Fibroblast of skin of abdomen (primary cell): ENCODE measurements at regions not wholly inside any gene's neighbourhood (a gene's known extent, or its start where the extent isn't known, plus 50 kb on each side); places are given as distances from the start of the nearest gene placed in this dataset.
A peak's percentile ranks its signal among the peaks of the same experiment; 100 is the strongest.
"Not testable (repeated sequence)": the region's sequence is repeated elsewhere in the genome, so short reads cannot be mapped to it uniquely, and the experiment has no call there.

Source experiments
- DNase-seq: peaks from one replicate; pipeline ENCODE4 v3.0.0-alpha.2; 2013

DNA sequence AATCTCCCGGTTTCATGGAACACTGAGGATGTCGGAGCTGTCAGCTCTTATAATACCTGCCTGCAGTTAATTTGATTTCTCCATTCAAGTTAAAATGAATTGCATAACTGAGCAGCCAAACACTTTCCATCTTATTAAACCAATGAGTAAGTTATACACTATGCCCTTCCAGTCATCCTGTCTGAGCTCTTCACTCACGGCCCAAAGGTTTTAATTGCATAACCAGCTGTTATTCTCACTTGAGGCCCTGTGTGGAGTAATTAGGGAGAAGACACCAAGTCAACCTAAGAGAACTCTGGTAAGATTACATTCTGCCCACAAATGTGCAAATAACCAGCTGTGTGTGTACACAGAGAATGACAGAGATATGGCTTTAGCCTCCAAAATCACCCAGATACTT is 303.5 kb downstream of the TBC1D4 start:
- DNase-seq = no peak

DNA sequence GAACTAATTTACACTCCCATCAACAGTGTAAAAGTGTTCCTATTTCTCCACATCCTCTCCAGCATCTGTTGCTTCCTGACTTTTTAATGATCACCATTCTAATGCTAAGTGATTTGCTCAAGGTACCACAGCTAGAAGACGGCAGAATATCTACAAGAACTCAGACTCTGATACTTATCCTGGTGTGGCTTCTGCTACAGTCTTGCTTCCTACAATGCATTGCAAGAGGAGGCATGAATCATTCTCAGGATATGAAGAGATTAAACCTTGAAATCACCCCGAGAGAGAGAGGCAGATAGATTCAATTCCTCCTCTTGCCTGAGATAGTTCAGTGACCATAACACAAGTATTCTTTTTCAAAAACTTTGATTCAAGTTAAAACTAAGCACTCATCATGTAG is 306.4 kb downstream of the TBC1D4 start:
- DNase-seq = peak; percentile 25

DNA sequence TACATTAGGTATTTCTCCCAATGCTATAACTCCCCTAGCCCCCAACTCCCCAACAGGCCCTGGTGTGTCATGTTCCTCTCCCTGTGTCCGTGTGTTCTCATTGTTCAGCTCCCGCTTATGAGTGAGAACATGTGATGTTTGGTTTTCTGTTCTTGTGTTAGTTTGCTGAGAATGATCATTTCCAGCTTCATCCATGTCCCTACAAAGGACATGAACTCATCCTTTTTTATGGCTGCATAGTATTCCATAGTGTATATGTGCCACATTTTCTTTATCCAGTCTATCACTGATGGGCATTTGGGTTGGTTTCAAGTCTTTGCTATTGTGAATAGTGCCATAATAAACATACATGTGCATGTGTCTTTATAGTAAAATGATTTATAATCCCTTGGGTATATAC is 306.9 kb downstream of the TBC1D4 start:
- DNase-seq = not testable (repeated sequence)

DNA sequence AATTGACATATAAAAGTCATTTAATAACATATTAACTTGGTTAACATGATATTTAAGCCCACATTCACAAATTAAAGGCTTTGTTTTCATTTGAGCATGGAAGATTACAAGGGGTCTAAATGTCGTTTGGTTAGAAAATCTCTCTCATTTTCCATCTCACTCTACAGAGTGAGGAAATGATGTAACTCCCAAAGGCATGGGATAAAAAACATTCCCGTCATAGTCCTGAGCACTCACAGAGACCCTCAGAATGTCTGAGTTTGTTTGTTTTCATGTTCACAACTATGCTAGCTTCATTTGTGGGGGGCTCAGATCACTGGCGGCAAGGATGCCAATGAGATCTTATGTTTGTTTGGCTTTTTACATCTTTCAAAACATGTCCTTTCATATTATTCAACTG is 307.5 kb downstream of the TBC1D4 start:
- DNase-seq = no peak

DNA sequence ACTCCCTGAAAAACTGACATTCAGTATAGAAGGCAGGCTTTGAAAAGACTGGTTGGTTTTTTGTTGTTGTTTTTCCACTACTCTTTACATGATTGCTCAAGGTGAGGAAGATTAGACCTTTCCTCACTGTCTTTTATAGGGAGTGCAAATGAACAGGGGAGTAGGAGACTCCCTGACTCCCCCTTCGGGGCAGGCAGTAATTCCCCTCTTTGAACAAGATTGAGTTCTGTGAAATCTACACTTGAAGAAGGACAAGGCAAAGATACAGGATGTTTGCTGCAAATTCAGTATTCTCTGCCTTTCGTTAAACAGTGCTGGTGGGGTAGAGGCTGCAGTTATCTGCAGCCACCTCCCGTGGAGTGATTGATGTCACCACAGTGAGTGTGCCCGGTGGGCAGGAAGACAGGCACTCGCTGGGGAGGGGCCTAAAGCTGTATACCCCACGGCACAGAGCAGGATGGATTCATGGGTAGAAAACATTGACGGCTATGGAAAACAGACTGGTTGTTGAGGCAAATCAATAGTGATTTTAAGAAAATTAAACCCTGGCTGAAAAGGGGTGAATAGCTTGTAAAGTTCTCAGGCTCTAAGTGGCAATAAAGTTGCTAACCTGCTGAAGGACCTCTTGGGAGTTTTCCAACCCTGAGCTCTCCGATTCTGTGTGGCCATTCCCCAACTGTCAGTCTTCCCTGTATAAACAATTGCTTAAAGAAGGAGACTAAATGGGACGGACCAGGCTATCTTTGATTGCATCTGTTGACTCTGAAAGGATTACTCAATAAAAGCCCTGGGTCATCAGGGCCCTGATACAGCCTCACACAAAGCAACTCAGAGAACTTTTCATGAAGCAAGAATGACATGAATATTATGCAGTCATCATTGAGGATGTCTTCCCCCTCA is 308.3 kb downstream of the TBC1D4 start:
- peak; percentile 5 for DNase-seq

DNA sequence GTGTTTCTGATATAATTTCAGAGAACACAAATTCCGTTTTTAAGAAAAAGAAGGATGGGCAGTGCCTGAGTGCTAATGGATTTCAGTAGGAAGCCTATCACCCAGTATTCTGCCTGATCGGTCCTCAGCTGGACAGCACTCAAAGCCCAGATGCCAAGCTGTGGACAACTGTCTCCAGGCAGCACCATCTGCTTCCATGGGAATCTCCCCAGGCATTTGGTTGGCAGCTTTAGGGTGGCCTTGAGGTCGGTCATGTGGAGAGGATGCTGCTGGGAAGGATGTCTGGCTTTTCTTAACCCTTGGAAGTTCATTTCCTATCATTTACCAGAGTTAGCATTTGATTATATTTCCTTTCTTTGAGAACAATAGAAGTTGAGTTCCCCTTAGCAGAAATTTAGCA is 311.7 kb downstream of the TBC1D4 start:
- DNase-seq = no peak

DNA sequence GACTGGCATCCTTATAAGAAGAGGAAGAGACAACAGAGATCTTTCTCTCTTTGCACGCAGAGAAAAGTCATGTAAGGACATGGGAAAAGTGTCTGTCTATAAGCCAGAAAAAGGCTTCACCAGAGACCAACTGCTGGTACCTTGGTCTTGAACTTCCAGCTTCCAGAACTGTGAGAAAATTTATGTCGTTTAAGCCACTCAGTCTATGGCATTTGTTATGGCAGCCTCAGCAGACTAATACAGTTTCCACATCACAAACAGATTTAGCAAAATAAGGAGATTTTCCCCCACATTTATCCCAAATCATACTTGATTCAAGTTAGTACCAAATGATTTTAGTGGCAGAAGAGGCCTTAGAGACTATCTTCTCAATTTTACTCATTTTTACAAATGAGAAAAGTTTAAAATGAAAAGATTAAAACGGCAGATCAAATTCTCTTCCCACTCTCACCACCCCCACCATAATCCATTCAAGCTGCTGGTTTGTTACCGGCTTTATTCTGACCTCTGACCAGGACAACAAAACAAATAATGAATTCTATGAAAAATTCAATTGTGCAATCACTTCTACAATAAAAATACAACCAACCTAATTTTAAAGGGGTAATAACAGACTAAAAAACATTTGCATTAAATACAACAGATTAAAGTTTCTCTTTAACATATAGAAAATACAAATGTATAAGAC is 316.3 kb downstream of the TBC1D4 start:
- DNase-seq = no peak

DNA sequence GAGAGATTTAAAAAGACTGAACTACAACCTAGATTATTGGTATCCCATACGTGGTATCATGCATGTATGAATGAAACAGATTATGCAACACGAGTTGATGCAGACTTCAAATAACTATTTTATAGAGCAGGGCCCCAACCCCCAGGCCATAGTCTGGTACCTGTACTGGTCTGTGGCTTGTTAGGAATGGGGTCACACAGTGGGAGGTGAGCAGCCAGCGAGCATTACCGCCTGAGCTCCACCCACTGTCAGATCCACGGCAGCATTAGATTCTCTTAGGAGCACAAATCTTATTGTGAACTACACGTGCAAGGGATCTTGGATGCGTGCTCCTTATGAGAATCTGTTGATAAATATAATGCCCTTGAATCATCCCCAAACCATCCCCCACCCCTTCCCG is 320.2 kb downstream of the TBC1D4 start:
- no peak for DNase-seq

DNA sequence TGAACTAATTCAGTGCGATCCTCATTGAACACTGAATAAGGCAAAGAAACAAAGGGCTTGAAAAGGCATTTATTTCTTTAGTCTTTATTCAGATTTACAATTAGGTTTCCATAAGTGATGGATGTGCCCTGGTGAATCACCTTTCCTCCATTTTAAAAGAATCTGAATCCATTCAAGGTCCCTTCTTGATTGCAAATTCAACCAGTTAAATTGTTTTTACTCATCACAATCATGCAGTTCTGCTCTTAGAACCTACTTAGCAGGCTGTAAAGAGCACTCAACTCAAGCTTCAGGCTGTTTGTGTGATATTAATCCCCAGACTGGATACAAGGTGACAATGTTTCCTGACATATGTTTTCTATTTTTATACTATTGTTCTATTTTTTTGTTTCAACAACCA is 321.0 kb downstream of the TBC1D4 start:
- no peak for DNase-seq

DNA sequence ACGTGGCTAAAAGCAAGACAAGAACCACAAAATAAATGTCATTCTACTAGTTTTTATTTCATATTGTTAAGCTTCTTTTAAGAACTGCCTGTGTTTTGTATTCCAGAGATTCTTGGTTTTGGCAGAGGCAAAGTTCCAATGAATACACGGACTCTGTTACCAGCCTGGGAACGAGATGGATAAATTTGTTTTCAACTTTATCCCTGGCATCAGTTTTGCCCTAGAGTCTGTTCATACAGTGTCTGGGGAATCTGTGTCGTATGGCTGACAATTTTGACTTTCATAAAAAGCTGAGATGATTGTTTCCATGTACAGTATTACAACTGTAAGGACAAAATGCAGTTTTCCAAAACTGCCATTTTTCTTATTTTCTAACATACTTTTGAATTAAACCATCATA is 327.6 kb downstream of the TBC1D4 start:
- DNase-seq = no peak

DNA sequence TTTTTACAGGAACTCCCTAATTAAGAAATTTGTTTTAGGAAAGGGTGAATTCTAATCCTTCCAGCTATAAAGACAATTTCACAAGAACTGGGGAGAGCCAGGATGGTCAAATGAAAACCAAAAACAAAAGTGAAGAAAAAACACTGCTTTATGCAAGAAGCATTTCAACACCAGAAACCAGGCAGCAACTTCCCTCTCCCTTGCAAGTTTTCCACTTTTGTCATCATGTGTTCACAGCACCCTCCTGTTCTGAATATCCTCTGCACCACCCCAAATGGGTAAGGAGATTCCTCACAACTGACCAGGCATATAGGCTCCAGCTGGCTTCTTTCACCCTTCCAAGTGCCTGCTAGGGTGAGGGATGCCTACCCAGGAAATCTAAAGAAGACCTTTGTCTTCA is 328.1 kb downstream of the TBC1D4 start:
- DNase-seq = peak; percentile 31

DNA sequence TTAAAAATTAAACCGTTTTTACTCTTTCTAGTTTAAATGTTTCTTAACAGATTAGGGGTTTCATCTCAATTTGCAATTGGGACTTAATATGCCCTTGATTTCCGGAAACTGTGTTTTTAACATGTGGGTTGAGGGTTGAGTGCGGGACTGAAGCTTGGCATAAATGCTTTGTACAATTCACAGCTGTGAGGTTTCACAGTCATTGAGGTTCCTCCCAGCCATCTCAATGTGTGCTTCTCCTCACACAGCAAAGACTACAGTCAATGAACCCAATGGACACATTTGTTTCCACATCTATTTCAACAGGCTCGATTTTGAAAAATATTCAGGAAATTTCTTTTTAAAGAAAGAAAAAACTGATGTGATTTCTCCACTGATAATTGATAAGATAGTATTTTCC is 328.6 kb downstream of the TBC1D4 start:
- no peak for DNase-seq

DNA sequence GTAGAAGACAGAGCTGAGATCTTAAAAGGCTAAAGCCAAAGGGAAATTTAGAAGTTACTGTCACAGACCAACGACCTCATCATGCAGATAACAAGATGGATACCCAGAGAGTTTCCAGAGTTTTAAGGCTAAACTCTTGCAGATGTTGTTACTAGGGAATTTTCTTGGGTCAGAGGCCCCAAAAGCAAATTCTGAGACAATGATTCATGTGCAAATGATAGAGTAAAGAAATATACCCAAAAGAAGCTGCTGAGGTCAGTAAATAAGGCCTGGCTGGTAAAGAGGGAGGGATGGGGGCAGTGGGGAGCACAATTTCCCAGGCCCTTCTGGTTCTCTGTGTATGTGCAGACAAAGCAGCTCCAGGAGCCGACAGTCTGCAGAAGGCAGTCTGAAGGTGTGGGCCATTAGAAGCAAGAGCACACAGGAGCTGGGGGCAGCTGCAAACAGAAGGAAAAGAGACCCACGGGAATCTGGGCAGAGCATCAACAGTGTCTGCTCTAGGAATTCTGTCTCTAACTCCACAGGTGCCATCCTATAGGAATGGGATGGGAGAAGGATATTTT is 330.8 kb downstream of the TBC1D4 start:
- DNase-seq = peak; percentile 38

DNA sequence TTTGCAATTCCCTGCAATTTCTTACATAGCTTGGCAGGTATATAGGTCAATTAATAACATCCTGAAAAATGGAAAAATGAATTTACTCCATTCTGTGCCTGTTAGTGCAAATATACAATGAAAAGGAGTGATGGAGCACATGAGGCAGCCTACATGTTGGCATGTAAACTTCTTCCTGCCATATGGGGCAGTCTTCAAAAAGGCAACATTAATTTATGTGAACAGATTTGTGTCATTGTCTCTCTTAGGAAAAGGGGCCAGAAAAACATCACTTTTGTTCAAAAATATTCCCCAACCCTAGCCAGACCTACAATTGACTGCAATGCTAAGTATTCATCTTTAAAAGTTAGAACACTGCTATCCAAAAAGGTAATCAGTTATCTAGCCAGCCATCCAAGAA is 332.2 kb downstream of the TBC1D4 start:
- DNase-seq = no peak

DNA sequence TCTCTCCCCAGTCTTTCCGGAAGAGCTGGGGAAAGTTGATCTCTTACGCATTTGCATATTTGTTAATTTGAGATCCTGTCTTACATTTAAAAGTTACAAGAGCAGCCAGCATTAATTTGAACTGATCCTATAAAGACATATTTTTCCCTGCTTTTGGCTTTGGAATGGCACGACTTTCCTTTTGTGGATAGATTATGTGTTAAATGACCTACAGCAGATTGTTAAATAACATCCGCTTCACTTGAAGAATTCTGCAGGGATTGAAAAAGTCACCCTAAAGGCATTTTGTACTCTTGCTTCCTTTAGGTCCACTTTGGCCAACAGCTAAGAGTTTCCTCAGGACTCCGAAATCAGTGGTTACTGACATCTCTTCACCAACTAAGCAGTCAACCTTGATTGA is 334.0 kb downstream of the TBC1D4 start:
- peak; percentile 22 for DNase-seq

DNA sequence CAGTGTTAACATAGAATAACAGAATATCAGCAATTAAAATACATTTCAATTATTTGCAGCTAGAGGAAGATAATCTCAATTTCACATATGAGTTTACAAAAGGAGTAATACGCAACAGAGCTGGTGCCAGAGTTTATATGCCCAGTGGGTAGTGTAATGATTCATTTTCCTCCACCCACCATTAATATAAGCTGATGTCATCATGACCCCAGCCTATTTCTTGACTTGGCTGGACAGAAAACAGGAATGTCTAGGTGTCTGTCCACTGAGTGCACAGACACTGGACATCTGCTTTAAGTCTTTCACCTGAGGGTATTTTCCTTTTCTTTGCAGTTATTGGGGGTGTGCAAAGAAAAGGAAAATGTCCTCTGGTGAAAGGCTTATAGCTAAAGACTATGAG is 335.5 kb downstream of the TBC1D4 start:
- DNase-seq = no peak

DNA sequence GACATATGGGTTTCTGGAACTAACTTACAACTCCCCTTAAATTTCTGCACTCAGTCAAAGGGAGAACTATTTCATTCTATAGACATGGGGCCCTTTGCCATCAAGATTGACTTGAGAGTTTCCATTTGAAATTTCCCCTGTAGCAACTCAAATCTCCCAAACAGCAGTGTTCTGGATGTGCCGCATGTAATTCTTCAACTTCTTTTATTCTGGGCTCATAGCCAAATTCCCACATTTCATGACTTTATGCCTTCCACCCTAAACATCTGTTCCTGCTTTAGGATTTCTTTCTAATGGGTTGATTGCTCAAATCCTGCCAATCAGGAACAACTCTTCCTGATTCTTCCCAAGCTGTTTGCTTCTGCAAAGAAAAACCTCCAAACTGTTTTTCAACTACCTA is 336.0 kb downstream of the TBC1D4 start:
- peak; percentile 31 for DNase-seq

DNA sequence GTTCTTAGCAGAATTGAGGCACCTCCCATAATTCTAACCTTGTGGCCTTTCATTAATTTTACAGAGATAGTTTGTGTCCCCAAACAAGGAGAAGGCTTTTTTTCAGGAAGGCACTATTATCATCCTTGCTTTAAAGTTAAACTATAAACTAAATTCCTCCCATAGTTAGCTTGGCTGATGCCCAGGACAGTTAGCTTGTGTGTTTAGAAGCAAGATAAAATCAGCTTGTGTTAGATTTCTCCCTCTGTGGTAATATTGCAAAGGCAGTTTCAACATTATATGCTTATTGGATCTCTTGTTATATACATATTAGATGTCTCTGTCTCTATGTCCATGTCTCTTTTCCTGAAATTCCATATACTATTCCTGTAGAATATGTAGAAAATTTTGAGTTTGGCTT is 342.7 kb downstream of the TBC1D4 start:
- DNase-seq = peak; percentile 59

DNA sequence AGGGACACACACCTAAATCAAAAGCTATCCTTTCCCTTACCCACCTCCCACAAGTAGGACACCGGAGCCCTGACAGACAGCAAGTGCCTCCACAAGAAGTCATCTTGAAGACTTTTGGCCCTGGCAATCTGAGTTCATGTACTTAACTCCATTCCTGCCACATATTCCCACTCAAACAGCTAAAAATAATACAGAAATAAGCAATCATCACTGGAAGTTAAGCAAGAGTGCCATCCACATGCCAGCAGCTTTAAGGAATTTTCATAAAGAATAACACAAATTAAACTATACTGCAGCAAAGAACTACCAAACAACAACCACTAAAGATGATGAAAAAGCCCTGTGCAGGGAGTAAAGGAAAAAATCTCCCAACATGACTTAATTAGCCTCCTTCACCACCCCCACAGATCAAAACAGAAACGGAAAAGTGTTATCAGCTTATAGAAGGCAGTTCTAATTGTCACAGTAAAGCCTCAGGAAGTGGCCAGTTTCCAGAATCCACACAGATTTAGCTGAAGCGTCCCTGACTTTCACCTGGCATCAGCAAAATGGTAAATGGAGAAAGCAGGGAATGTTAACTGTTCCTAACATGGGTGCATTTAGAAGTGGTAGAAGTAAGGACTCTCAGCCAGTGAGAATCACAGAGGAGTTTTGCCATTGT is 343.9 kb downstream of the TBC1D4 start:
- no peak for DNase-seq

DNA sequence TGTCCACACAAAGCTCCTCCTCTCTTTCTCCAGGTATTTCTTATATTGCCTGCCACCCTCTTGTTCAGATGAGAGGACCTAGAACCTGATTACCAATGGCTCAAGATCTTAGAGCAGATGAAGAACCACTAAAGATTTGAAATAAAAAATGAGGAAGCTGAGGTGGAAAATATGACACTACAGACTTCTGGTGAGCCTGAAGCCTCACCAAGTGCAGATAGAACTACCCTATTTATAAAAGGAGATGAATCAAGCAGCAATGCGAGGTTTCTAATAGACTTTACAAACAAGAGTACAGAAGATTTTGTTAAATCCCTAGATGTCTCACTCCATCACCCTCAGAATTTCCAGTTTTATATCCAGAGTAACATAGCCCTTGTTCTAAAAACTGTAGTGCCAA is 345.8 kb downstream of the TBC1D4 start:
- no peak for DNase-seq

DNA sequence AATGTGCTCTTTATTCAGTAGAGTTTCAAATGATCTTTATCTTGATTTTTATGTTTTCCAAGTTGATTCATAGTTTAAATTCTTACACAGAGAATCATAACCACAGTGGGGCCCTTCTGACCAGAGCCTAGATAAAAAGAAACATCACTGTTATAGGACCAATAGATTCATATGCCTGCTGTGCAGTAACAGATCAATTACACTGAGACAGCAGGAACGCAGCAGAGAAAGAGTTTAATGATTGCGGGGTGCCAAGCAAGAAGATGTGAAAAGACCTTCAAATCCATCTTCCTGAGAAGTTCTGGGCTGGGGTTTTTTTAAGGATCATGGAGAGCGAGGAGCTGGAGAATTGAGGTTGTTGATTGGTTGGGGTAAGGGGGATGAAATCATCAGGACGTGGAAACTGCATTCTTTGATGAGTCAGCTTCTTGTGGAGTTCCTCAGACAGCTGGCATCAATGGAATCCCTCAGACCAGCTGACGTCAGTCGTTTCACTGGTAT is 346.6 kb downstream of the TBC1D4 start:
- DNase-seq = peak; percentile 96

DNA sequence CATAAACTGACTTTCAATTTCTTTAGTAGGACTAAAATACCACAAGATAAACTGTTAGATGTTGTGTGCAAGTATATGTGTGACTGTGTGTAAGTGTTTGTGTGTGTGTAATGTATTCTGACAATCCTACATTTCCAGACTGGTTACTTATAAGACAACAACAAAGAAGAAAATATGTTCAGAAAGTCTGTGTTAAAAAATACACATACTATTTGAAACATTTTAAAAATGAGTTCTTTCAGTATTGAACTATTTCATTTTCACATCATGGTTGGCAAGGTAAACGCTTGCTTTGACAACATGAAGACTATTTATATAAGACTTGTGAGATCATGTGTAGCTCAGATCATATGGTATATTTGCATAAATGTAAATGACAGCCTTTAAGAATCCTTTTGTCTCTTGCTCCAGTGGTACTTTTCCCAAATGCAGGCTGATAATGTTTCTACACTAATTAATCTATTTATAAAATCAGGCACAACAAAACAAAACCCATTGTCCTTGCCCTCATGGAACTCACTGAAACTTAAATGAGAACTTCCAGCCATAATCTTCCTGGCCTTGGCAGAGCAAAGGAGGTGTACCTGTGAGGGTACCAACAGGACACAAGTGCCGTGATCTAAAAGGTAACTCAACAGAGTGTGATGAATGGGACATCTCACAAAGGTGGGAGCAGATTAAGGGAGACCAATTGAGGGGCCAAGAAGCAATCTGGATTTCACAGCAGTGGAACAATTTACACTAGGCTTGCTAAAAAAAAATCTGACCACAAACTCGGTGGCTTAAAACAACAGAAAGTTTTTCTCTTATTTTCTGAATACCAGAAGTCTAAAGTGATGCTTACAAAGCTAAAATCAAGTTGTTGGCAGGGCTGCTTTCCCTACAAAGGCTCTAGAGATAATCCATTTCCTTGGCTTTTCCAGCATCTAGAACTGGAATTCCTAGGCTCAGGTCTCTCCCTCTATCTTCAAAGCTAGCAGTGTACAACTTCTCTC is 349.0 kb downstream of the TBC1D4 start:
- DNase-seq = no peak
